Ammon's horn (tissue), 1 donor: ENCODE measurements at regions not wholly inside any gene's neighbourhood (a gene's known extent, or its start where the extent isn't known, plus 50 kb on each side); places are given as distances from the start of the nearest gene placed in this dataset.

Experiments
- DNase-seq: peaks from one replicate; pipeline ENCODE4 v3.0.0-alpha.2; 2016; ENCODE audit warnings: low spot score

DNA sequence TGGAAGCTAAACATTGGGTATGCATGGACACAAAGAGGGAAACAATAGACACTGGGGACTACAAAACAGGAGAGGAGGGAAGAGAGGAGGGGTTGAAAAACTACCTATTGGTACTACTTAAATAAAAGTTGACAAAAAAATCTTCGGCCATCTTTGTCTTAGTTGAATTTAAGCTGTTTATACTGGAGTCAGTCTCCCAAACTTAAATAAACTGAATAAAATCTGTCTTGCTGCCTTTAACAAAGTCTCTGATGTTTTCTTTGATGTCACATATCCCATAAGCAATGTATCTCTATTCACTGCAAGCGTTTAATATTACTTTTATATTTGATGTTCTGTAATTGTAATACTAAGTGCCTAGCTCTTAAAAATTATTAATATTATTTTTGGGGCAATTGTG is 409.2 kb upstream of the EPHA7 start:
- no peak for DNase-seq

DNA sequence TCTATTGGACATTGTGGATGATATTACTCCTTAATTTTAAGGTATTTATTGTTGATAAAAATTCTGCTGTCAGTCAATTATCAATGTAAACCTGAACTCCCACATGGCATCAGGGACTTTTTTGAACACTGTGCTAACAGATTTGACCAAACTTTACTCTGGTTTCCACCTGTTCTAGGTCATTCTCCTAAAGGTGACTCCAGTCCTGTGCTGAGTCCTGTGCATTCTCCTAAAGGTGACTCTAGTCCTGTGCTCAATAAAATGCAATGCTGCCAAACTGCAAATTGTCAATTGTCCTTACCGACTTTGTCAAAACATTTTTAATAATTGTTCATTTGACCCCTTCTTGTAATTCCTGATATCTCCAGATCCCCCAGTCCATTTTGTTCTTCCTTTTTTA is 408.4 kb upstream of the EPHA7 start:
- DNase-seq, result no peak

DNA sequence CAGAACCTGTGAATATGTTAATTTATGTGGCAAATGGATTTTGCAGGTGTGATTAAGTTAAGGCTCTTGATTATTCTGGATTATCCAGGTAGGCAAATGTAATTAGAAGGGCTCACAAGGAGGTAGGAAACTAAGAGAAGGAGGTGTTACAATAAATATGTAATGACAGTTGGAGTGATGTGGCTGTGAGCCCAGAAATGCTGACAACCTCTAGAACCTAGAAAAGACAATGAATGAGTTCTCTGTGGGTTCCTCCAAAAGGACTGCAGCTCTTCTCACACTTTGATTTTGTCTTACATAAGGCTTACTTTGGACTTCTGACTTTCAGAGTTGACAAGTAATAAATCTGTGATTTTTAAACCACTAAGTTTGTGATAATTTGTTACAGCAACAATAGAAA is 406.6 kb upstream of the EPHA7 start:
- DNase-seq, result no peak

DNA sequence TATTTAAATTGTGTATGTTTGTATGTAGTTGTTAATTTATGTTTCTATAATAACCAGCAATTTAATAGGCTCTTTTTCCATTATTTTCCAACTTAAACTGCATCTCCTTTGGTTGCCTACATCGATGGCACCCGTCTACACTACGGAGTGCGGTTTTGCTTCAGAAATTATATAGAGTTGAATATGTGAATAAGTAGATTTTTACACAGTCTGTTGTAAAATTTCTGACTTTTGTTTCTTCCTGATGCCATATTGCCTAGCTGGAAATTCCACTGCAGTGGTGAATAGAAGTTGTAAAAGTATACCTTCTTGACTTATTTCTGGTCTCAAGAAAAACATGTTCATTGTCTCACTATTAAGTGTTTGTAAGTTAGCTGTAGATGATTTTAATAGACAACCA is 404.1 kb upstream of the EPHA7 start:
- no peak for DNase-seq

DNA sequence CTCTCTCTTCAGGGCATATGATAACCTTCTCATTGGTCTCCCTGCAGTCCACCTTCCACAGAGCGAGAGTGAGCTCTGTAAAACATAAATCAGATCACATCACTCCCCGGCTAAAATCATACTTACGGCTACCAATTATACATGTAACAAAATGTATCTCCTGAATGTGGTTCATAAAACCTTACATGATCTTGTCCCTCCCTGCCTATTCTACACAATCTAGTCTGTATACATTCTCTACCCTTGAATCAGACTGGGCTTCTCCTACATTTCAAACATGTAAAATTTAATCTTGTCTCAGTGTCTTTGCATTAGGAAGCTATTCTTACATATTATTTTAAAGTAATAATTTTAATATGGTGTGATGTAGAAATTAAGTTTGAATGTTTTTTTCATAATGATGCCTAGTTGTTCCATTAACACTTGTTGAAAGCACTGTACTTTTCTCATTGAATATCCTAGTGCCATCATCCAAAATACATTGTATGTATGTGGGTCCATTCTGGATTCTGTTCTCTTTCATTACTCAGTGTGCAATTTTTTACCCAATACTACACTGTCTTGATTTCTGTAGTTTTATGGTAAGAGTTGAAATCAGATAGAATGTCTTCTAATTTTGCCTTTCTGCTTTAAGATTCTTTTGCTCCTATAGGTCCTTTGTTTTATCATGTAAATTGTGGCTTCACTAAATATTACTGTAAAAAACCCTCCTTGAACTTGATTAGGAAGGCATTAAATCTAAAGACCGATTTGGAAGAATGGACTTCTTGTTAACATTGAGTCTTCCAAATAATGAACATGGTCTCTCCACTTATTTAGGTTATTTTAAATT is 403.3 kb upstream of the EPHA7 start:
- no peak for DNase-seq

DNA sequence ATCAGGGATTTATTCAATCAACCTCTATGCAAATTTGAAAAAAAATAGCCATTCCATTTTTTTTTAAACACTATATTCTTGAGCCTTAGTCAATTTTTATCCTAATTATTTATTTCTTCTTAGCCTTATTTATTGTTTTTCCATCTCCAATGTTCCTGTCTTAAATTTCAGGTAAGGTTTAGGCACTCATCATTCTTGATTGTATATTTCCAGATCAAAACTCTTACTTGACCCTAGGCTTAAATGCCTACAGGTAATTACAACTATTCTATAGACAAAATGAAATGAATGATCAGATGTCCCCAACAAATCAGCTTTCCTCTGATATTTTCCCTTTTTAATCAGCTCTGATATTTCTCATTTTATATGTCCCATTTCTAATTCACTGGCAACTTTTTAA is 402.6 kb upstream of the EPHA7 start:
- DNase-seq, result no peak

DNA sequence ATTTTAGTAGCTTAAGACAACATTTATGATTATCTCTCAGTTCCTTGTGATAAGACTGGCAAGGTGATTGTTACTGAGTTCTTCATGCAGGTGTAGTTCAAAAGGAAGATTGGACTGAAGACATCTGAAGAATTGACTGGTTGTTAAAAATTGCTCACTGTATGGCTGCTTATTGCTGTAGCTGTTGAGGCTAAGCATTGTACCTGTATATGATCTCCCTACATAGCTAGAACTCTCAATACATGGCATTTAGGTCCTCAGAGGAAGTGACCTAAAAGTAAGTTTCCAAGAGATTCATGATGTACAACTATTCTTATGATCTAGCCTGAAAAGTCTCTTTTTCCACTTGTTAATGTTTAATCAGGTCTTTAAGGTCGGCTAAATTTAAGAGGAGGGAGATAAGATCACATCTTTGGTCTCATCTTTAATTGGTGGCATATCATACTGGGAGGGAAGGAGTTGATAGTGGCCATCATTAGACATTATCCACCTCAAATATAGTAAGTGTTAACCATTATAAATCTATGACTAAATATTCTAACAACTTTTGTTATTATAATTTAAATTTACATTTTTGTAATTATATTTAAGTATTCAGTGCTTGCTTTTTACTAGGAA is 401.2 kb upstream of the EPHA7 start:
- DNase-seq, result no peak

DNA sequence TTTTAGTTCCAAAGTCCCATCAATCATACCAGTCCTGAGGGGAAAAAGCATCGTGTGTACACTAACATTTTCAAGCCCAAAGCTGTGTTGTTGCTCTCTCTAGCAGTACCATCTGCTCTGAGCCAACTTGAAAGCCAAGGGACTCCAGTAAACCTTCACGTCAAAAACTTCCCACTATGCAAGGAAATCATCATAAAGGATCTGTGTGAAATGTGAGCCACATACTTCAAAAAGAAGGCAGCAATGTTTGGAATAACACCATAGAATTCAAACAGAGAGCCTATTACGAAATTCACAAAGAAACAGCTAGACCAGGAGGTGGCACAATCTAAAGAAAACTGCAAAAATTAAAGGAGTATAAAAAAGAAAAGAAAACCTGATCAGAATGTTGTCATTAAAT is 399.8 kb upstream of the EPHA7 start:
- no peak for DNase-seq

DNA sequence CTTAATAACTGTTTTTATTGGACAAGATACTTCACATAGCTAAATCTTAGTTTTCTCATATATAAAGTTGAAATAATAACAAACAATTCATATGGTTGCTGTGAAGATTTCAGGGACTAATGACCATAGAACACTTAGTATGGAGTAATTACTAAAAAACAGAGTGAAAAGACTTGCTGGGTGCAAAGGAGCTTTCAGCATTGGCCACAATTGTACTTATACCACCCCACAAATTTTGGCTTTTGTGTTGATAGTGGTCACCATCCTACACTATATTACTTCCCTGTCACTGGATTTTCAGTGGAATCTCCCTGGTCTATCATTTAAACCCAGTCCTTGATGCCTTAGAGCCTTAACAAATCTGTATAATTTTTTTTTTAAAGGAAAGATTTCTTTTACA is 398.6 kb upstream of the EPHA7 start:
- no peak for DNase-seq

DNA sequence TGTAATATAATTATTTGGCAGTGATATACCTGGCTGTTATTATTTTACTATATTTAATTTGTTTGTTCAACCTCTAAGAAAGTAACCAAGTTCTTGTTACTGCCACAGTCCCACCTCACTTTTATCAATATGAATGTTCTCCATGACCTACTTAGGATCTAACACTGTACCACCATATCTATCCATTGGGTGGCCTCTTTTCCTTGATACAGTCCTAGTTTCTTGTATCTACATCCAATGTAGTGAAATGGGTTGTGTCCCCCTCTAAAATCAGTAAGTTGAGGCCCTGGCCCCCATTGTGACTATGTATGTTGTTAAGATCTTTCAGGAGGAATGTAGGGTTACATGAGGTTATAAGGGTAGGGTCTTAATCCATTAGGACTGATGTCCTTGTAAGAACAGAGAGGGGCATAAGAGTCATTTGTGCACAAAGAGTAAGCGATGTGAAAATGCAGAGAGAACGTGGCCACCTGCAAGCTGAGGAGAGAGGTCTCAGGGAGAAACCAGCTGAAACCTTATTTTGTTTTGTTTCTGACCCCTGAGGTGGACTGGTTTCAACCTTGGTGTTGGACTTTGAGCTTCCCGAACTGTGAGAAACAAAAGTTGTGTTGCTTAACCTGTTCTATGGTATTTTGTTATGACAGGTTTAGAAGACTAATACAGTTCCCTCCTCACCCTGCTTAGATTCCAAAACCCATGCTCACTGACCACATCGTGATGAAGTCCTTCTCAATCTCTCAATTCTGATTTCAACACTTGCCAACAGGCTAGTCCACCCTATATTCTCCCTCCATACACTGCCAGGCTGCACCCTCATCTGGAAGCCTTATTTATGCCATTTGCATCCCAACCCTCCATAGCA is 387.3 kb upstream of the EPHA7 start:
- DNase-seq, result no peak

DNA sequence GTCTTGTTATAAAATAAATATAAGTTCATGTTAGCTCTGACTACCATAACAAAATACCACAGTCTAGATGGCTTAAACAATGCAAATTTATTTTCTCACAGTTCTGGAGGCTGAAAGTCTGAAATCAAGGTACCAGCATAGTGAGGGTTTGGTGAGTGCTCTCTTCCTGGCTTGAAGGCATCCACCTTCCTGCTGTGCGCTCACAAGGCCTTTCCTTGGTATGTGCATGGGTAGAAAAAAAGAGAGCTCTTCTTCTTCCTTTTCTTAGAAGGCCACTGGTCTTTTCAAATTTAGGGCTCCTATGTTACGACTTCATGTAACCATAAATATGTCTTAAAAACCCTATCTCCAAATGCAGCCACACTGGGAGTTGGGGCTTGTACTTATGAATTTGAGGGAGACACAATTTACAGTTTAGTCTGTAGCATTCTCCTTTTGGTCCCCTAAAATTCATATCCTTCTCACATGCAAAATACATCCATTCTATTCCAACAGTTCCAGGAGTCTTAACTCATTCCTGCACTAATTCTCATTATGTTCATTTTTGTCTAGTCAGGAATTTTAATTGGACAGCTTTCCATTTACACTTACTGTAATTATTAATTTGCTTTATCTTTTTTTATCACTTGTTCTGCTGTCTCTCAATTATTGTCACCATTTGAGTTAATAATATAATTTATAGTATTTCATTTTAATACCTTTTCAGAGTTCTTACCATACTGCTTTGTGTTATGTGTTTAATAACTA is 381.9 kb upstream of the EPHA7 start:
- DNase-seq, result no peak

DNA sequence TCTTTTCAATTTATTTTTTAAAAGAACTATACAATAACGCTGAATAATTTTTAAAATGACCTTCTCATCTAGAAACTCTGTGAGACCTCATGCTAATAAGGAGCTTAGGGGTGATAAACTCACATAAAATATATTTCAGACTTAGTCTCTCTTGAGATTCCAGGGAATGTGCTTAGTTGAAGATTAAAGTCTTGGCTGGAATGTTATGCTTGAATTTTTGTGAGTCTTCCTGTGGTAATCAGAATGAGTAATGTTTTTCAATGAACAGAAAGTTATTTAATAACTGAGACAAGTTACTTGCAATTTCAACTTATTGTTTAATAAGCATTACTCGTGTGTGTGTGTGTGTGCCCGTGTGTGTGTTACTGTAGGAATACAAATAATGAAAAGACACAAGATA is 379.9 kb upstream of the EPHA7 start:
- DNase-seq, result no peak

DNA sequence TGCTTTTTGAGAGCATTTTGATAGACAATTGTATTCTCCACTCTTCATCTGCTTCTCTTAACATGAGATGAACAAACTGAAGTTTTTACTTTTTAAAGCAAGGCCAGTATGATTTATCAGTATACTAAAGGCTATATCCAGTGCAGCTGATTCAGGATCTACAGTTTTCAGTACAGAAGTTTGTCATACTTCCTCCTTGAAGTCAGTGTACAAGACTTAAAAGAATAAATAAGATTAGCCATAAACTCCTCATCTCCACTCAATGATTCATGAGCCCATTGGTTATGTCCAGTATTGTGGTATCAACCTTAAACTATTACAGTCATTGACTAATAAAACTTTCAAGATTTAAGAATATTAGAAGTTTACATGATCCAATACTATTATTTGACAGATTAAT is 374.8 kb upstream of the EPHA7 start:
- DNase-seq, result no peak

DNA sequence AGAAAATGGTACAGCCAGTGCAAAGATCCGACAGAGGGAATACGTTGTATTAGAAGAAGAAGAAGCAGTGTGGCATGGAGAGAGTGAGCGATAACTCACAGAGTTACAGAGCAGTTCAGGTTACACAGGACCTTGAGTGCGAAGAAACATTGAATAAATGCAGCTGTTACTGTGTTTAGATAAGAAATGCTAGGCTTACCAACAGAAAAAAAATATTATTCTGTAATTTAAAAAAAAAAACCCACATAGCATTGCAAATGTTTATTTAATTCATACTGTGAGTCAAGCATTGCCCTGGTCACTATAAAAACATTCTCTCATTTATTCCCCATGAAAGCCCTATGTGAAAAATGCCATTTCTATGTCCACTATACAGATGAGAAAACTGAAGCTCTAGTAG is 373.4 kb upstream of the EPHA7 start:
- no peak for DNase-seq

DNA sequence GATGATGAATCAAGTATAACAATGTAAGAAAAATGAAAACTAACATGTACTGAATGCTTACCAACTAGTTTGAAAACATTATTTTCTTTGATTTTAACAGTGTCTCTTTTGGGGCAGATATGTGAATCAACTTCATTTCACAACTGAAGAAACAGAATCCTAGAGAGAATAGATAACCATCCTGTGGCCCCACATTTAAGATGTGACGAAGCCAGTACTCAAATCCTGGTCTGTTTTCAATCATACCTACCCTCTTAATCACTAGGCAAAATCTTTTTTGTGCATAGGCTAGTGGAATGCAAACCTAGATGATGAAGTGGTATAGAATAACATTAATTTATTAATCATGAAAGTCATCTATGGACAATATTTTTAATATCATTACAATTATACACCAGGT is 371.6 kb upstream of the EPHA7 start:
- no peak for DNase-seq

DNA sequence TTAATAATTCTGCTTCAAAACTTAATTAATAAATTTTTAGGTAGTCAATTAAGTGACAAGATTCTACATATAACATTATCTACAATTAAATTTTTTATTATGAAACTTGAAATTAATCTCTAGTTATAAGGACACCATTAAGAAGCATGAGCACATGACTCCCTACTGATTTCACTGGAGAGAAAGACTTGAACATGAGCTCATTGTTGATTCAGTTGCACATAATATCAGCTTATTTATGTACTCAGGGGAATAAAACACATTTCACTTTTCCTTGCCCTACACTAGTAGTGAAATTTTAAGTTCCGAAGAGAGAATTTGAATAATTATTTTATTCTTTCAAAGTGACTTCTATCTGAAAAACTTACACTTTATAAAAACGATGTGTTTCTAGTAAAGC is 370.2 kb upstream of the EPHA7 start:
- DNase-seq, result no peak

DNA sequence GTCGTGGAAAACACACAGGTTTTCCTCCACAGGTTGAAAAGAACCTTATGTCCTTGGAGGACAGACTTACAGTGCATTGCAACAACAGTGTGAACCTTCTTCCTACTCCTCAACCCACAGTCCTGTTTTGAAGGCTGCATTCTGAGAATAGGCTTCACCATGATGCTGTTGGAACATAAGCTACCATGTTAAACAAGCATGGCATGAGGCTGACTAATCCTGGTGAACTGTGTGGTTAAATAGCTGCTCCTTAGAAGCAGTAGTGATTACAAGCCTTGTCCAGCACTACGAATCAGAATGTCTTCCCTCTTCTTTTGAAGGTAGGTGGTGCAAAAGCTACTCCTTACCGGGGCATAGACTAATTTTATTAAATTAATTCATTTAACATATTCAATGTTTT is 368.5 kb upstream of the EPHA7 start:
- DNase-seq, result peak; percentile 47

DNA sequence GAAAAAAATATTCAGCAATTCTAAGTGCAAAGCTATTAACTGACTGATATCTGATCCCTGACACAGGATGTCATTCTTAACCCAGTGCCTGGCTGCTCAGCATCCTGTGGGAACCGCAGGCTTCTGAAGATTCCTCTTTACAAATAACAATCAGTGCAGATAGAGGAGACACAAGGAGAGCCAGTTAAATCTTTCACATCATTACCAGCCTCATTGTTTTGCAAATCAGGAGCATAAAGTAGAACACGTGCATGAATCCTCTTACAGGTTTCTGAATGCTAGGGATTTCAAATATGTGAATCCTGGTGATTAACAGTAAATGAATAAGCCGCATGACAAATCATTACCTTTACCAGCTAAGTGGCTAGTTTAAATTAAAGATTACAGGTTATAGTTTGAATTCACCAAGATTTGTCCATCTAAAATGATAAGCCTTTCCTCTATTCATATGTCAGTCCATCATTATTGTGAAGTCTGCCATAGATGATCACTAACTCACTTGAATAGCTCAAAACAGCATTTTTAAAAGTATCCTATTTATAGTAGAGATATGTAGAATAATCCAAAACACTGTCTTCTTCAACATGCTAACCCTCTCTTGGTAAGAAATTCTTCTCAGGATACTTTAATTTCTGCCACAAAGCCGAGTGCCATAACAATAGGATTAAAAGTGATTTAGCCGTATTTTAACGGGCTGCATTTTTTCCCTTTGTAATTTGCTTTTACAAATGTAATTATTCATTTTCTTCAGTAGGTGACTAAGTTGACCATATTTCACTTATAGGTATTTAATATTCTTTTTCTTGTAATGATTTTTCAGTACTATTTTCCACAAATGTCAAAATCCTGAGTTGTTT is 367.3 kb upstream of the EPHA7 start:
- no peak for DNase-seq

DNA sequence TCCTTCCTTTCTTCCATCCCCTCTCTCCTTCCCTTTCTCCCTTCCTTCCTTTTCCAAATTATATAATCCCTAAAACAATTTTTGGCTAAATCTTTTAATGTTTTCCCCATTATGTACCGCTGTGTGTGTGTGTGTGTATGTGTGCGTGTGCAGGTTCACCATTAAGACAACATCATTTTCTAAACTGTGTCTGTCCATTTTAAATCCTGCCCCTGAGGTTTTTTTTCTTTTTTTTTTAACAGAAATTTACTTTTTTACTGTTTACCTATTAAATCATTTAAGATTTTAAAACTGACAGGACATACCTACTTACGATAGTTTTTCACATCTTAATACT is 366.3 kb upstream of the EPHA7 start:
- DNase-seq, result no peak

DNA sequence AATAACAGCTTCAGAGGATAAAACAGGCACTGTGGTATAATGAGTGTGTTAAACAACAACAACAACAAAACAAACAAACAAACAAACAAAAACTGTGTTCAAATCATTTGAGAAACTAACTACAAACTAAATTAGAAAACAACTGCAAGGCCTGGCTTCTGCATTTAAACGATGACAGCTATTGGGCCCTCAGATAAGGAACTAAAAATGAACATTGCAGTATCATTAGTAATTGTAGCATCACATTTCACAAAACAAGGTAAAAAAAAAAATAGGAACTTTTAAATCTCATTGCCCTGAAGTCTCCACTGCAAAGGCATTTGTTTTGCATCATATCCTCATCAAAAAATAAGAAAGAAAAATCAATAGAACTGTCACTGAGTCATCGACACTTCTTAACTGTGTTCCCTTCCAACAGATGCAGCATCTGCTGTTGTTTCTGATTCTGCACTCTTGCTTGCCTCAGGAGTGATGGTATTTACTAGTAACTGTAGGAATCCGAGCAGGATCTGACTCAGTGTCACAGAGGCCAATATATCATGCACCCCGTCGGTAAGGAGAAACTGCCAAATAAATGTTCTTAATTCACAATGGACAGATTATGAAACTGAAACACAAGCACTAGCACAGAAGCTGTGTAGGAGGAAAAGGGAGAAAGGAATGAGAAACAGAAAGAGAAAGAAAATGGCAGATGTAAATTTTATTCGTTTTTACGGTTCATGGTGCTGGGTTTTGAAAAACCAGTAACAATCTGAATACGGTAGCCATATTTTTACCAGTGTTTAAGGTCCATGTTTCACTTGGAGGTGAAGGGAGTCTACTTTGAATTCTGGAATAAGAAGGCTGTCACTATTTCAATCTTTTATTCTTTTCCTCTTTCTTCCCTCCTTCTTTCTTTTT is 365.7 kb upstream of the EPHA7 start:
- DNase-seq, result peak; percentile 73
